ENCODE measurements at regions not wholly inside any gene's neighbourhood (a gene's known extent, or its start where the extent isn't known, plus 50 kb on each side); places are given as distances from the start of the nearest gene placed in this dataset.

DNA sequence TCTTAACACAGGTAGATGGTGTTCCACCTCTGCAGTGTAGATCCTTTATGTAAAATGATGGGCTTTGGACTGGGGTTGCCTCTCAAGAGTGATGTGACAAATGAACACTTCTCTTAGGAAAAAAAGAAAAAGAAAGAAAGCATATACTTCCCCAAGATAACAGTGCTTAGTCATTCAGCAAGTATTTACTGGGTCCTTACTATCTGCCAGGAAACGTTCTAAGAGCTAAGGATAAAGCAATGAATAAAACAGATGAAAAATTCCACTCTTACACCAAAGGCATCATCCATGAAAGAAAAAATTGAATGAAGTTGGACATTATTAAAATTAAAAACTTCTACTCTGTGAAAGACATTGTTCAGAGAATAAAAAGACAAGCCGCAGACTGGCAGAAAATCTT lies 177.3 kb downstream of the C7orf25 start:
- TF ChIP-seq SIN3A (IDR thresholded peaks at IDR 0.05; ENCODE audit: borderline replicate concordance, insufficient read depth, low read depth, low read length) (no peak), CTCF (IDR thresholded peaks at IDR 0.05) (no peak), POLR2AphosphoS5 (IDR thresholded peaks at IDR 0.05; ENCODE audit: low read depth, low read length) (no peak), TCF7L2 (IDR thresholded peaks at IDR 0.05; ENCODE audit: low read depth, low read length) (no peak)
- TF ChIP-seq, protein P1, sequence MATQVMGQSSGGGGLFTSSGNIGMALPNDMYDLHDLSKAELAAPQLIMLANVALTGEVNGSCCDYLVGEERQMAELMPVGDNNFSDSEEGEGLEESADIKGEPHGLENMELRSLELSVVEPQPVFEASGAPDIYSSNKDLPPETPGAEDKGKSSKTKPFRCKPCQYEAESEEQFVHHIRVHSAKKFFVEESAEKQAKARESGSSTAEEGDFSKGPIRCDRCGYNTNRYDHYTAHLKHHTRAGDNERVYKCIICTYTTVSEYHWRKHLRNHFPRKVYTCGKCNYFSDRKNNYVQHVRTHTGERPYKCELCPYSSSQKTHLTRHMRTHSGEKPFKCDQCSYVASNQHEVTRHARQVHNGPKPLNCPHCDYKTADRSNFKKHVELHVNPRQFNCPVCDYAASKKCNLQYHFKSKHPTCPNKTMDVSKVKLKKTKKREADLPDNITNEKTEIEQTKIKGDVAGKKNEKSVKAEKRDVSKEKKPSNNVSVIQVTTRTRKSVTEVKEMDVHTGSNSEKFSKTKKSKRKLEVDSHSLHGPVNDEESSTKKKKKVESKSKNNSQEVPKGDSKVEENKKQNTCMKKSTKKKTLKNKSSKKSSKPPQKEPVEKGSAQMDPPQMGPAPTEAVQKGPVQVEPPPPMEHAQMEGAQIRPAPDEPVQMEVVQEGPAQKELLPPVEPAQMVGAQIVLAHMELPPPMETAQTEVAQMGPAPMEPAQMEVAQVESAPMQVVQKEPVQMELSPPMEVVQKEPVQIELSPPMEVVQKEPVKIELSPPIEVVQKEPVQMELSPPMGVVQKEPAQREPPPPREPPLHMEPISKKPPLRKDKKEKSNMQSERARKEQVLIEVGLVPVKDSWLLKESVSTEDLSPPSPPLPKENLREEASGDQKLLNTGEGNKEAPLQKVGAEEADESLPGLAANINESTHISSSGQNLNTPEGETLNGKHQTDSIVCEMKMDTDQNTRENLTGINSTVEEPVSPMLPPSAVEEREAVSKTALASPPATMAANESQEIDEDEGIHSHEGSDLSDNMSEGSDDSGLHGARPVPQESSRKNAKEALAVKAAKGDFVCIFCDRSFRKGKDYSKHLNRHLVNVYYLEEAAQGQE (IDR thresholded peaks at IDR 0.05; ENCODE audit: insufficient read depth in 1 of 2, low read depth in 2 of 2, low read length in 1 of 2): no peak
